ENCODE measurements at regions not wholly inside any gene's neighbourhood (a gene's known extent, or its start where the extent isn't known, plus 50 kb on each side); places are given as distances from the start of the nearest gene placed in this dataset.
A peak's percentile ranks its signal among the peaks of the same experiment; 100 is the strongest.

GRCh38 chr6:113208726-113209125 is 648.4 kb upstream of the MARCKS start:
- TF ChIP-seq, protein P1, sequence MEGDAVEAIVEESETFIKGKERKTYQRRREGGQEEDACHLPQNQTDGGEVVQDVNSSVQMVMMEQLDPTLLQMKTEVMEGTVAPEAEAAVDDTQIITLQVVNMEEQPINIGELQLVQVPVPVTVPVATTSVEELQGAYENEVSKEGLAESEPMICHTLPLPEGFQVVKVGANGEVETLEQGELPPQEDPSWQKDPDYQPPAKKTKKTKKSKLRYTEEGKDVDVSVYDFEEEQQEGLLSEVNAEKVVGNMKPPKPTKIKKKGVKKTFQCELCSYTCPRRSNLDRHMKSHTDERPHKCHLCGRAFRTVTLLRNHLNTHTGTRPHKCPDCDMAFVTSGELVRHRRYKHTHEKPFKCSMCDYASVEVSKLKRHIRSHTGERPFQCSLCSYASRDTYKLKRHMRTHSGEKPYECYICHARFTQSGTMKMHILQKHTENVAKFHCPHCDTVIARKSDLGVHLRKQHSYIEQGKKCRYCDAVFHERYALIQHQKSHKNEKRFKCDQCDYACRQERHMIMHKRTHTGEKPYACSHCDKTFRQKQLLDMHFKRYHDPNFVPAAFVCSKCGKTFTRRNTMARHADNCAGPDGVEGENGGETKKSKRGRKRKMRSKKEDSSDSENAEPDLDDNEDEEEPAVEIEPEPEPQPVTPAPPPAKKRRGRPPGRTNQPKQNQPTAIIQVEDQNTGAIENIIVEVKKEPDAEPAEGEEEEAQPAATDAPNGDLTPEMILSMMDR (IDR thresholded peaks at IDR 0.05; ENCODE audit: low read length, missing control alignments): no peak
- H3K4me3 ChIP-seq (replicated peaks; ENCODE audit: low read depth, low read length): no peak overlapping the region
- peak; percentile 10 for DNase-seq (ENCODE audit: low read depth)

DNA sequence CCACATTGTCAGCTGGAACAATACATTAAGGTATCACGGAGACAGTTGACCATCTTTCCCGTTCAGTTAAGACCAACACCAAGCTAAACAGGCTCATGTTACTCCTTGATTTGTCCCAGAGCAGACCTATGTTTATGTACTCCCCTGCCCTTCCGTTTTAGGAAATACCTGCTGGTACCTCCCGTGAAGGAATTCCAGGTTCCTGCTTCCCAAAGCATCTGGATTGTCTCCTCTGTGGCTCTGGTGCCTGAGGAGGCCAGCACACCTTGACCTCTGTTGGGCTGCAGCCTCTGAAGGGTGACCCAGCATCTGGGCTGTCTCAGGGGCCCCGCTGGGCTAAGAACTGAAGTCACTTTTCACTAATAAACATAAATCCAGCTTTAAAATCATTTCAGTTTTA is 647.8 kb upstream of the MARCKS start:
- no peak overlapping the region for H3K4me3 ChIP-seq (replicated peaks; ENCODE audit: low read depth, low read length)
- TF ChIP-seq, protein P1 (IDR thresholded peaks at IDR 0.05; ENCODE audit: low read length, missing control alignments): no peak
- DNase-seq (ENCODE audit: low read depth): no peak

GRCh38 chr6:113211170-113211569 is 646.0 kb upstream of the MARCKS start:
- H3K4me3 ChIP-seq (replicated peaks; ENCODE audit: low read depth, low read length): no peak overlapping the region
- no peak for DNase-seq (ENCODE audit: low read depth)
- TF ChIP-seq, protein P1 (IDR thresholded peaks at IDR 0.05; ENCODE audit: low read length, missing control alignments): no peak

GRCh38 chr6:113219783-113220182 is 637.4 kb upstream of the MARCKS start:
- no peak overlapping the region for H3K4me3 ChIP-seq (replicated peaks; ENCODE audit: low read depth, low read length)
- TF ChIP-seq, protein P1 (IDR thresholded peaks at IDR 0.05; ENCODE audit: low read length, missing control alignments): no peak
- DNase-seq (ENCODE audit: low read depth): no peak

GRCh38 chr6:113220832-113221231 is 636.3 kb upstream of the MARCKS start:
- no peak overlapping the region for H3K4me3 ChIP-seq (replicated peaks; ENCODE audit: low read depth, low read length)
- DNase-seq (ENCODE audit: low read depth): no peak
- TF ChIP-seq, protein P1 (IDR thresholded peaks at IDR 0.05; ENCODE audit: low read length, missing control alignments): no peak

DNA sequence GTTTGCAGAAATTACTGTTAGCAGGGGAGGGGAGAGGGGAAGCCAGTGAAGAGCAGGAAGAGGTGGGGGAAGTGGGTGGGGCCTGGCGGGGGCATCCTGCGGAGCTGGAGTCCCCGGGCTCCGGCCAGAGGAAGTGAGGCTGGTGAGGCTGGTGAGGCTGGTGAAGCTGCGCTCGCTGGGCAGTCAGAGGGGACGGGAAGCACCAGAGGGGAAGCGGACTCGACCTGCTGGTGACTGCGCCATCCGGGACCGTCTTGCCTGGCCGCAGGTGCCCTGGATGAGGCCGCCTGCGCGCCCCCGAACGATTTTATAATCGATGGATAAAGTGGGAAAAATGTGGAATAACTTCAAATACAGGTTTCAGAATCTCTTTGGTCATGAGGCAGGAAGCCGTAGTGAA is 635.3 kb upstream of the MARCKS start:
- TF ChIP-seq, protein P1 (IDR thresholded peaks at IDR 0.05; ENCODE audit: low read length, missing control alignments): no peak
- H3K4me3 ChIP-seq (replicated peaks; ENCODE audit: low read depth, low read length): no peak overlapping the region
- no peak for DNase-seq (ENCODE audit: low read depth)

GRCh38 chr6:113246186-113246585 is 611.0 kb upstream of the MARCKS start:
- H3K4me3 ChIP-seq (replicated peaks; ENCODE audit: low read depth, low read length): no peak overlapping the region
- TF ChIP-seq, protein P1 (IDR thresholded peaks at IDR 0.05; ENCODE audit: low read length, missing control alignments): no peak
- DNase-seq (ENCODE audit: low read depth): peak; percentile 1
